Lung (tissue), 11 donors: ENCODE measurements at regions not wholly inside any gene's neighbourhood (a gene's known extent, or its start where the extent isn't known, plus 50 kb on each side); places are given as distances from the start of the nearest gene placed in this dataset.

Source experiments
- ATAC-seq: fragments of 200-7000 bp; cut with Tn5 transposase; one replicate; pipeline ENCODE4 v1.9.1; 2020; ENCODE audit warnings: moderate number of reproducible peaks; ENCODE audit not compliant: insufficient read depth, low FRiP score
- DNase-seq, 3 donors: peaks; one replicate each; pipeline ENCODE4 v3.0.0-alpha.2; 2013 to 2017
- H3K27ac ChIP-seq, 2 donors: one replicate each; pipeline ENCODE4 v1.5.1; 2013; ENCODE audit warnings: mild to moderate bottlenecking in 2 of 2, moderate library complexity in 2 of 2, control low read depth in 1 of 2, inconsistent platforms in 1 of 2, low read depth in 1 of 2, low read length in 1 of 2
- H3K27me3 ChIP-seq, 3 donors: one replicate each; pipeline ENCODE4 v1.5.1; 2013; ENCODE audit warnings: low read length in 2 of 3; ENCODE audit not compliant: control insufficient read depth in 3 of 3, insufficient read depth in 3 of 3
- H3K36me3 ChIP-seq, 4 donors: one replicate each; pipeline ENCODE4 v1.5.1; 2013; ENCODE audit warnings: low read length in 4 of 4, mild to moderate bottlenecking in 1 of 4, moderate library complexity in 1 of 4; ENCODE audit not compliant: control insufficient read depth in 4 of 4, insufficient read depth in 4 of 4
- H3K4me1 ChIP-seq, 5 donors: one replicate each; pipeline ENCODE4 v1.5.1; 2013; ENCODE audit warnings: low read length in 5 of 5, mild to moderate bottlenecking in 2 of 5, moderate library complexity in 1 of 5; ENCODE audit not compliant: control insufficient read depth in 5 of 5, insufficient read depth in 5 of 5
- H3K4me3 ChIP-seq: one replicate; pipeline ENCODE4 v1.5.1; 2013; ENCODE audit warnings: mild to moderate bottlenecking, control low read depth, moderate library complexity
- H3K9ac ChIP-seq, 2 donors: one replicate each; pipeline ENCODE4 v1.5.1; 2013; ENCODE audit warnings: low read length in 2 of 2, control low read depth in 1 of 2; ENCODE audit not compliant: insufficient read depth in 1 of 2
- H3K9me3 ChIP-seq, 4 donors: one replicate each; pipeline ENCODE4 v1.5.1; 2013; ENCODE audit warnings: low read length in 3 of 4, mild to moderate bottlenecking in 1 of 4, moderate library complexity in 1 of 4; ENCODE audit not compliant: control insufficient read depth in 4 of 4, insufficient read depth in 3 of 4
- WGBS, 2 donors: extraction: QIAGEN DNeasy Blood & Tissue Kit; methylation state at CpG; one replicate each; pipeline ENCODE4 v1.1.7; 2013; 5-methylcytosine and 5-hydroxymethylcytosine counted together
- TF ChIP-seq, protein P1 (sequence below): IDR thresholded peaks from 2 replicates; pipeline ENCODE4 v1.5.1; 2012; ENCODE audit warnings: mild to moderate bottlenecking; ENCODE audit errors: control extremely low read depth, extremely low read depth
- donor health status: control.
- donor health status: control.
- donor health status: Bipolar disorder and iron deficiency.
- donor health status: healthy.
- donor health status: DM: yes; HTN: yes; CAD: no.

DNA sequence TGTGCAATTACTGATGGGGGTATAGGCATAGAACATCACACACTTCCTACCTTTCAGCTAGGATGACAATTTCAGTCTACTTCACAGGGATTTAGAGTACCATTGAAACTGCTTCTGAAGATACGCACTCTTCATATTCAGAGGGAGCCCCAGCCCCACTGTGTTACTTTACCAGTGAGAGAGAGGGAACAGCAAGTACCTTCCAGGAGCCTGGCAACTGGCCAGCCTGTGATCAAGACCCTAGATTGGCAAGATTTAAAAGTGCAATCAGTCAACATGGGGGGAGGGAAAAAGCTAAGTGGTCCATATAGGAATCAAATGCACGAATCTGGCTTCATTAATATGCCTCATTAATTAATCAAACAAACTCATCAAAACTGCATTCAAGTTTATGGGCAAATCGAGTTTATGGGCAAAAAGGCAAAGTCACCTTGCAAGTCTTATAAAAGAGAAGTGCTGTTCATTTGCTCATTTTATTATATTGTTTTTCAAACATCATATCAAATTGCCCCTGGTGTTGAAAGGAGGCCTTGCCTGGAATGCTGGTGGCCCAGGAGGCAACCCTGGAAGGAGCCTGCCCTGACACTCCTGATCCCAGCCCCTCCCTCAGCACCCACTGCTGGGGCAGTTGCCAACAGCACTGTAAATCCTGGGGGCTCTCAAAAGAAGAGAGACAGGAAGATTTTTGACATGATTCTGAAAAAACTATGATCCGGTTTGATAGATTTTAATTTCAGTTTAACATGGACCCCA lies 184.9 kb upstream of the DPT start:
- H3K9me3 ChIP-seq: no peaks in the 10 kb centered on the region
- H3K4me1 ChIP-seq: peaks cover 0 to 7% (median under 1%) of the 10 kb centered on the region in 5 donors
- no peak for DNase-seq
- H3K36me3 ChIP-seq: no peaks in the 10 kb centered on the region
- WGBS, 2 donors: 86 to 88% methylated on average over 4 of the region's 4 CpGs
- H3K27ac ChIP-seq: no peak overlapping the region
- no peak for ATAC-seq
- no peak overlapping the region for H3K9ac ChIP-seq
- TF ChIP-seq, protein P1, sequence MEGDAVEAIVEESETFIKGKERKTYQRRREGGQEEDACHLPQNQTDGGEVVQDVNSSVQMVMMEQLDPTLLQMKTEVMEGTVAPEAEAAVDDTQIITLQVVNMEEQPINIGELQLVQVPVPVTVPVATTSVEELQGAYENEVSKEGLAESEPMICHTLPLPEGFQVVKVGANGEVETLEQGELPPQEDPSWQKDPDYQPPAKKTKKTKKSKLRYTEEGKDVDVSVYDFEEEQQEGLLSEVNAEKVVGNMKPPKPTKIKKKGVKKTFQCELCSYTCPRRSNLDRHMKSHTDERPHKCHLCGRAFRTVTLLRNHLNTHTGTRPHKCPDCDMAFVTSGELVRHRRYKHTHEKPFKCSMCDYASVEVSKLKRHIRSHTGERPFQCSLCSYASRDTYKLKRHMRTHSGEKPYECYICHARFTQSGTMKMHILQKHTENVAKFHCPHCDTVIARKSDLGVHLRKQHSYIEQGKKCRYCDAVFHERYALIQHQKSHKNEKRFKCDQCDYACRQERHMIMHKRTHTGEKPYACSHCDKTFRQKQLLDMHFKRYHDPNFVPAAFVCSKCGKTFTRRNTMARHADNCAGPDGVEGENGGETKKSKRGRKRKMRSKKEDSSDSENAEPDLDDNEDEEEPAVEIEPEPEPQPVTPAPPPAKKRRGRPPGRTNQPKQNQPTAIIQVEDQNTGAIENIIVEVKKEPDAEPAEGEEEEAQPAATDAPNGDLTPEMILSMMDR: no peak
- no peaks in the 10 kb centered on the region for H3K27me3 ChIP-seq
- no peak overlapping the region for H3K4me3 ChIP-seq

DNA sequence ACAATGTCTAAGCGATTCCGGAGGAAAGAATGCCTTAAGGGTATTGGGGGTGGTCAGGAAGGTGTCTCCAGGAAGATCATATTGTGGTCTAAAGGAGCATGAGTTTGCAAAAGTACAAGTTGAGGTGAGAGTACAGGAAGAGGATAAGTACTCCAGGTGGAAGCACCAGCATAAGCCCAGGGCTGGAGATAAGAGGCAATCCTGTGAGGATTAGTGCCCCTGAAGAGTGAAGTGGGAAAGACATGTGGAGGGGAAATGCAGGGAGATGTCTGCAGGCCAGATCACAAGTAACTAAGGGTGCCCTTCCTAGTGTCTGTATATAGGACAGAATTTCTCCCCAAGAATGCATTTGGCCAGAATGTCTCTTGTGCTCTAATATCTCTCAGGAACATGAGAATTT lies 188.3 kb upstream of the DPT start:
- DNase-seq: no peak
- Histone ChIP-seq H3K4me3 (no peak overlapping the region), H3K27ac (no peak overlapping the region), H3K27me3 (no peaks in the 10 kb centered on the region), H3K4me1 (peaks cover 4 to 26% (median 8%) of the 10 kb centered on the region in 5 donors), H3K9ac (no peak overlapping the region), H3K36me3 (no peaks in the 10 kb centered on the region), H3K9me3 (no peaks in the 10 kb centered on the region)
- no peak for ATAC-seq
- TF ChIP-seq, protein P1: no peak
- 75 to 83% methylated on average over 2 of the region's 2 CpGs for WGBS, 2 donors

DNA sequence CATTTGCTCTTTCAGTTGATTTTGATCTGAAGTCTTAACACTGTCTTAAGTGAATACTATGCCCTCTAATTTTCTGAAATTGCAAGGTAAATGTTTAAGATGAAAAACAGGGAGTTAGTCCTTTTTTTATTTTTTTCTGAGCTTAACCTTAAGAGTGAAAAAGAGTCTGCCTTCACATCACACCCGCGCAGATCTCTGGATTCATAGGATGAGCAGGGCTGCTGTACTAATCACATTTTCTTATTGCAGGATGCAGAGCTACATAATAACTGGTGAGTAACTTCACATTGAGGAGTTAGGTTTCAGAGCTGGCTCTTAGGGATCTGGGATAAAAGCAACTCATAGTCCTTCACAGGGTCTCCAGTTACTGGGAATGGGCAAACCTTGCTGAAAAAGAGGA lies 188.7 kb upstream of the ATP1B1 start:
- ATAC-seq: no peak
- H3K27me3 ChIP-seq: no peaks in the 10 kb centered on the region
- peaks cover 4 to 26% (median 8%) of the 10 kb centered on the region in 5 donors for H3K4me1 ChIP-seq

More for the DNA sequence above, 188.7 kb upstream of the ATP1B1 start:
- Histone ChIP-seq H3K9me3 (no peaks in the 10 kb centered on the region), H3K36me3 (no peaks in the 10 kb centered on the region), H3K9ac (no peak overlapping the region), H3K27ac (no peak overlapping the region), H3K4me3 (no peak overlapping the region)
- WGBS, 2 donors: 96 to 97% methylated on average over 2 of the region's 2 CpGs
- TF ChIP-seq, protein P1: no peak
- no peak for DNase-seq
